Caki2 (cell line): ENCODE measurements at regions not wholly inside any gene's neighbourhood (a gene's known extent, or its start where the extent isn't known, plus 50 kb on each side); places are given as distances from the start of the nearest gene placed in this dataset.

ENCODE experiments used
- DNase-seq: peaks from one replicate; pipeline ENCODE4 v3.0.0-alpha.2; 2015; ENCODE audit warnings: low read depth
- in situ Hi-C: cut with HindIII; loops from 2 replicates; pipeline ENCODE4 v1.10.0; 2016; ENCODE audit warnings: low sequenced_read_pairs, low pct_unique_long_range_greater_than_20kb, mixed read lengths

- no peak for DNase-seq
- in situ Hi-C loops, result no loop called here
Observed at GRCh38 chr2:103249462-103249861, 487.6 kb downstream of the TMEM182 start.

GRCh38 chr2:103252781-103253180, 490.9 kb downstream of the TMEM182 start:
- no peak for DNase-seq
- in situ Hi-C loops, result no loop called here

GRCh38 chr2:103254611-103255010, 492.8 kb downstream of the TMEM182 start:
- DNase-seq, result no peak
- in situ Hi-C loops, result no loop called here

DNA sequence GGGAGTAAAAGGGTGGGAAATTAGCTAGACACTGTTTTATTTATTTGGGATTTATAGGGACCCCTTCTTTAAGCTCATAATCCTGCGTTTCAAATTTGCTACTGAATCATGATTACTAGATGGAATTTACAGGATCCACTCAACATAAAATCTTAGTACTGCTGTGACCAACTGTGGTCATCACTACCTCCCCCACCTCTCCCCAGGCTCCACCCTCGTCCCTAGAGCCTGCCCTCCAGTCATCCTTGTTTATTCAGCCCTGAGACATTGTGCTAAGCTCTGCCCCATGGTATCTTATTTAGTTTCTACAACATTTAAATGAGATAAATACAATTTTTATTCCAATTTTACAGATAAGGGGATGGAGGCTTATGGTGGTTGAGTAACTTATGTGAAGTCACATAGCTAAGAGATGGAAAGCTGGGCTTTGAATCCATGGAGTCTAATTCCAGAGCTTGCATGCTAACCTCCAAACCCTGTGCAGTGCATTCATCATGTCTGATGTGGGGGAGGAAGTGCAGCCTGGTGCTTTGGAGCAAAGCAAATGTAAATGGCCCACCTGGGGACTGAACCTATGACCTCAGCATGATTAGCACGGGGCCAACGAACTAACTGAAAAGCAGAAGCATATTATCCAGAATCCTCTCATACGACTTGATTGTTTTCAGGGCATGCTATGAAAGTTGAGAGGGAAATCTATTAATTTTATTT, 502.4 kb downstream of the TMEM182 start:
- no peak for DNase-seq
- in situ Hi-C loops, result no loop called here

DNA sequence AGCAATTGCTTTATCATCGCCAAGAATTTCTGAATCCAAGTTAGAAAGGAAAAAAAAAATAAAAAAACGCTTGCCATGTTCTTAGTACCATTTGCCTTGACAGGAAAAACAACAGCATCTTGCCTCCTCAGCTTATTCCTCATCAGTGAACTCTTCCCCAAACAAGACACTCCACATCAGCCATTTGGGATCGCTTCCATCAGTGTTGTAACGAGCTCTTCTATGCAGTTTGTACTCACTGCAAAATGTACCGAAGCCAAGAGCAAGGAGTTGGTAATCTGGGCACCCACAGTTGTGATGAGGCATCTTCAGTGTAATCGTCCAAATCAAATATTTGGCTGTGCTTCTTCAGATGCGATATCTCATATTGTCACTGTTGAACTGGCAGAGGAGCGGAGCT, 503.7 kb downstream of the TMEM182 start:
- no peak for DNase-seq
- in situ Hi-C loops, result no loop called here

GRCh38 chr2:103268841-103269498, 507.1 kb downstream of the TMEM182 start:
- in situ Hi-C loops, result no loop called here
- DNase-seq, result no peak

DNA sequence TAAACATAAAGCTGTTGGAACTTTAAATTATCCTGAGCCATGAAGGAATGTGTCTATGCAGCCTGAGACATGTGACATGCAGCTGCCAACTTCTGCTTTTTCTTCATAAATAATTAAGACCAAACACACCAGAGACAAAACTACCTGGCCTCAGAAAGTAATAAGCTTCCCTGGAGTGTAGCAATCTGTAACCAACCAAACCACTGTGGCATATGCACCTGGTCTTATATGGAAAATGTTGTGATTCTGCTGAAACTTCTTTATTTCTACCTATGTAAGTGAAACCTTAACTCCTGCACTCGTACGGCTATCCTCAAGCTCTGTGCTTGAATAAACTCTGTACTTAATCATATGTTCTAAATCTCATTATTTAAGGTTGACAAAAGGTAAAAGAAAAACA, 515.0 kb downstream of the TMEM182 start:
- DNase-seq, result no peak
- in situ Hi-C loops, result no loop called here

DNA sequence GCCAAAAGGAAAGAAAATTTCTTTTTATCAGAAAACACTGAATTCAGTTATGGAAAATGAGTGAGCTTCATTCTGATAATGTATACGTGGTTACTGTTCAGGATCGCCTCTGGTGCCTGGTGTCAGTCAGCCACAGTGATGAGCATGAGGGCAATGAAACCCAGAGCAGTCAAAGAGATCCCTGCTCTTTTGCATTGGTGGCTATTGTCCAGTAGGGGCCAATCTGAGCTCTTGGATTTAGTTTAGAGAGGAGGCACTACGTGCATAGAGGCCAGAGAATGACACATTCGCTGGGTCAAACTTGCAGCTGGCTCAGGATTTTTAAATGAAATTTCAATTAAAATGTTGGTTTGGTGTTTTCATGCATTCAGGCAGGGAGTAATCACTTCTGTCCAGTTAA, 522.9 kb downstream of the TMEM182 start:
- in situ Hi-C loops, result no loop called here
- DNase-seq, result no peak

DNA sequence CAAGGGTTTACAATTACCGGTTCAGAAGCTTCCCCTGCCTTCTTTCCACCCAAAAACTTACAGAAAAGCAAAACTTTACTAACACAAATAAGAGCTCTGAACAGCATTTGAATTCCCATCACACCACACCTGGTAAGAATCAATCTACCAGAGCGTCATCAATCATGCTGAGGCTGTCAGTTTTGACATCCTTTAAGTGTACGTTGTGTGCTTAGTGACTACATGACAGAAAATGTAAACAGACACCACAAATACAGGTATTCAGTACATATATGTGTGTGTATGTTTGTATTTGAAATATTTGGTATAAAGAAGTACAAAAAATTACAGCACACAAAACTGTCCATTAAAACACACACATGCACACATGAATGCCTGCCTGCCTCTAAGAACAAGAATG, 523.5 kb downstream of the TMEM182 start:
- DNase-seq, result no peak
- in situ Hi-C loops, result no loop called here

DNA sequence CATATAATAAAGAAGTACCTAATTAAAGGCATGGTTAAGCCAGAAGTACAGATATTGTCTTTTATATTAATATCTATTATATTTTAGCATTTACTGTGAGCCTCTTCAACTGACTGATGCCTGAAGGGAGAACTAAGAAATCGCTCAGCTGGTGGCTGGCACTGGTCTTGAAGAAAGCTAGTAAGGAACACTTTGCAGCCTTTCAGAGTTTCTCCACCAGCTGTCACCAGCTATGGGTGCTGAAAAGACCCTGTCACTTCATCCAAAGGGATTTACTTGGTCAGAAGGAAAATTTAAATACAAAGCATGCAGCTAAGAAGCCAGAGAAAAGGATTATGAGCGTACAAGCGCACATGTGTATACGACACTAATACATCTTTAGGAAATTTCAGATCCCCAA, 525.9 kb downstream of the TMEM182 start:
- DNase-seq, result no peak
- in situ Hi-C loops, result no loop called here

GRCh38 chr2:103288696-103289095, 526.9 kb downstream of the TMEM182 start:
- in situ Hi-C loops, result no loop called here
- no peak for DNase-seq

DNA sequence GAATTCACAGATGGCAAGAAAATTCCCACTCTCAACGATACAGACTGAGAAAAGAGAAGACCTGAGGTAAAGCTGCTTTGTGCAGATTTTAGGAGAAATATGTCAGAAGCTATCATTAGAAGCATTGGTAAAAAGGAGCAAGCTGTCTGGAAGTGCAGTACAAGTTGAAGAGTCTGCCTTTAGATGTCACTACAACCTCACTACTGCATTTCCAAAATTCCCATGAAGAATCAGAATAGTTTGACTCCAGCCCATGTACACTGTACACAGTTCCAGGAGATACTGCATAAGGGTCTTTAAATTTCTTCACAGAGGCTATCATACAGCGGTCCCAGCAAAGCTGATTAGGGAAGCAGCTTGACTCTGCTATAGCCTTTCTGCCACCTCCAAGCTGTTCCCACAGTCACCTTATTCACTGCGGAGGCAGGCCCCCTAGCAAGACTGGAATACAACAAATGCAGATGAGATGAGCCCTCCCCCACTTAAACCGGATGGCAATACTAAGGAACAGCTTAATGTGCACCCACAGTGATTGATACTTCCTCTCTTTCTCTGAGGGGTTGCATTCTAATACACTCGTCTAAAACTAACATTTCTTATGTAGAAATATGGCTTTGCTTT, 527.4 kb downstream of the TMEM182 start:
- peak; percentile 15 for DNase-seq
- in situ Hi-C loops, result no loop called here

DNA sequence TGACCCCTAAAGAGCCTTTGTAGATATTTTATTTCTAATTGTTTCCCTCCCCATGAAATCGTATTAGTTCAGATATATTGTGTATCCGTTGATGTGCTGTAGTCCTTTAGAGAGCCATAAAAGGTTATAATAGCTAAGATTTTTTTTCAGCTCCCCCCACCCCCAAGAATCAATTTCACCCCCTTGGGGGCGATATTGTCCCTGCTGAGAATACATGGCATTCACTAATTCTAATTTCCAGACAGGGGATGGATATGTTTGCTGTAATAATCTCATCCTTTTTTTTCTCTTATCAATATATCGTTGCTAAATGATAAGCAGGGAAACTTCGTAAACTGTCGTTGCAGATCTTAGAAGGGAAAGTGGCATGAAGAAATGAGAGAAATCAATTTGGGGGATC, 530.7 kb downstream of the TMEM182 start:
- in situ Hi-C loops, result no loop called here
- no peak for DNase-seq

DNA sequence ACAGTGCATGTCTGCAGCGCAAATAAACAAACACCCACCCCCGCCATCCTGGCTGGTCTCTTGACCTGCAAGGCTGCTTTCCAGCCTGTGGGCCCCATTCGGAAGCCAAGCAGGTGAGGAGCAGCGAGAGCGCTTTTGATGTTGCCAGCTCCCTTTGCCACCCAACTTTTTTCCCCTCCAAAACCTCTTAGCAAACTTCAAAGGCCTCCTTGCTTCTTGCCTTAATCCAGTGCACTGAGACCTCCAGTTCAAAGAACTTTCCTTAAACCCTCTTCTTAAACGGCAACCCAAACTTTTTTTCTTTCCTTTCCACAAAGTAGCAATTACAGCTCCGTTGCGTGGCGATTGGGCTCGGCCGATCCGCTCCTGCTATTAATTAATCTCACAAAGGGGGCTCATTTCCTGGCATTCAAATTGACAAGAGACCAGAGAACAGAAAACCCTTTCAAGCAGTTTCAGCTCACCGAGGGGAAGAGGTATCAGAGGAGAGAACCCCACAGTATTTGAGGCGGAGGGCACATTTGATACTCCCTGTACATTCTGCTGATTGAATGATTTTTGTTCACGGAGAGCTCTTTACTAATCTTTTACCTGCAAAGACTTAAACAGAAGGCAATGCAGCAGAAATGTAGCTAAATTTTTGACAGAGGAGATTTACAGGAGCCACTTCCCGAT, 531.4 kb downstream of the TMEM182 start:
- in situ Hi-C loops, result no loop called here
- no peak for DNase-seq

GRCh38 chr2:103293742-103294077, 531.9 kb downstream of the TMEM182 start:
- DNase-seq, result no peak
- in situ Hi-C loops, result no loop called here

DNA sequence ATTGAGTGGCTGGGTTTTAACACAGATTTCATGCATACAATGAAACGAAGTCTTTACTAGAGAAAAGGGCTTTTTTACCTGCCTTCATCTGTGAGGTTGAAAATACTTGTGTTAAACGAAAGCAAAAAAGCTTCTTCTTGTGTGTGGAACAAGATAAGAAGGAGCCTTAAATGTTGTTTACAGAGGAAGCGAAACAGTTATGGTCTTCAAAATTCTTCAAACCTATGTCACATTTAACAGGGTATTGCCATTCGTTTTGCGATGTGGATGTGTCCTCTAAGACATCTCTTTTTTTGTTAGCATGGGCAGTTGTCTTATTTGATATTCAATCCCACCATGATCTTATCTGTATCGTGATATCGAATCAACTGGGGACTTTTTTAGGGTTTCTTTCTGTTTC, 532.6 kb downstream of the TMEM182 start:
- in situ Hi-C loops, result no loop called here

GRCh38 chr2:103295591-103295990, 533.8 kb downstream of the TMEM182 start:
- no peak for DNase-seq
- in situ Hi-C loops, result no loop called here

More for the DNA sequence above, 532.6 kb downstream of the TMEM182 start:
- DNase-seq, result no peak

GRCh38 chr2:103324671-103325070, 562.8 kb downstream of the TMEM182 start:
- no peak for DNase-seq
- in situ Hi-C loops, result no loop called here

DNA sequence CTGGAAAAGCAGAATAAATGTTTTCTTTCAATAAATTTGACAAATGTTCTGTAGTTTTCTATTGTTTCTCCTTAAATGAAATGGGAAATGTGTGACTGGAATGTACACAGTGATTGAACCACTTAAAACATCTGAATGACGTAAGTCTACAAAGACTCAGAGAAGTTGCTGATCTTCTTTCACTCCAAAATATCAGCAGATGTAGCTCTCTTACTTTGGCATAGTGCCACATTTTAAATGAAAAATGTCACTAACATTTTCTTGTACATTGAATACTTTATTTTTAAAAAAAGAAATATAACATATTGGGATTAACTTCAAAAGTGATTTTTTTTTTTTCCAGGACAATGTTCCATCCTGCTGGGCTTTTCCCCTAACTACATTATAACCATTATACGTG, 565.6 kb downstream of the TMEM182 start:
- no peak for DNase-seq
- in situ Hi-C loops, result no loop called here
